DND-41 (cell line): ENCODE measurements at regions not wholly inside any gene's neighbourhood (a gene's known extent, or its start where the extent isn't known, plus 50 kb on each side); places are given as distances from the start of the nearest gene placed in this dataset.

Experiments used
- CTCF ChIP-seq: IDR thresholded peaks from 2 replicates; pipeline ENCODE4 v1.5.1; 2012; ENCODE audit warnings: borderline replicate concordance, low read length, moderate library complexity, mild to moderate bottlenecking; ENCODE audit not compliant: poor library complexity, severe bottlenecking; ENCODE audit errors: extremely low read depth
- EZH2 ChIP-seq: IDR thresholded peaks from 3 replicates; pipeline ENCODE4 v1.6.1; 2012; ENCODE audit warnings: borderline replicate concordance, low read depth, mild to moderate bottlenecking, moderate library complexity, low read length, inconsistent platforms; ENCODE audit not compliant: severe bottlenecking

GRCh38 chrX:39774774-39775328 lies 322.9 kb downstream of the BCOR start:
- TF ChIP-seq CTCF = no peak
- TF ChIP-seq EZH2 = no peak
